ENCODE measurements at regions not wholly inside any gene's neighbourhood (a gene's known extent, or its start where the extent isn't known, plus 50 kb on each side); places are given as distances from the start of the nearest gene placed in this dataset.

GRCh38 chr12:24557738-24558137 is 391.2 kb downstream of the BCAT1 start:
- no peaks in the 10 kb centered on the region for H3K36me3 ChIP-seq (ENCODE audit: low read depth, low read length)
- POLR2A ChIA-PET (ENCODE audit: unreplicated experiment), result no interaction called here
- H2AFZ ChIP-seq (ENCODE audit: low read length), result no peak overlapping the region
- TF ChIP-seq CTCF (conservative IDR thresholded peaks at IDR 0.05; ENCODE audit: low read depth, low read length), result no peak
- no peak for TF ChIP-seq EZH2 (IDR thresholded peaks at IDR 0.05; ENCODE audit: low read length, unreplicated experiment)
- no peak for TF ChIP-seq EZH2phosphoT487 (IDR thresholded peaks at IDR 0.05; ENCODE audit: borderline replicate concordance, low read length)
- H3K27me3 ChIP-seq (ENCODE audit: low read length), result peaks cover 29% of the 10 kb centered on the region
- H3K27ac ChIP-seq (ENCODE audit: low read length), result no peak overlapping the region
- H3K4me1 ChIP-seq (ENCODE audit: insufficient read depth, low read length), result no peaks in the 10 kb centered on the region
- no peaks in the 10 kb centered on the region for H3K9me2 ChIP-seq (replicated peaks; ENCODE audit: low read length)
- BruUV-seq (replicated peaks), result no TSS peak
- H4K20me1 ChIP-seq (ENCODE audit: low read length), result no peaks in the 10 kb centered on the region
- no peak overlapping the region for H3K4me3 ChIP-seq (ENCODE audit: low read length)
- H3K9me3 ChIP-seq (ENCODE audit: low read length), result no peaks in the 10 kb centered on the region
- intact Hi-C loops (cut with micrococcal nuclease), result no loop called here
- H3F3A ChIP-seq (ENCODE audit: low read length, unreplicated experiment), result no peaks in the 10 kb centered on the region
- H3K4me2 ChIP-seq (ENCODE audit: low read length), result no peak overlapping the region
- ATAC-seq (no peak), DNase-seq (no peak)
- H3K9ac ChIP-seq (ENCODE audit: low read length), result no peak overlapping the region
- no peaks in the 10 kb centered on the region for H3K79me2 ChIP-seq (ENCODE audit: low read length)
- CTCF ChIA-PET, result no interaction called here

GRCh38 chr12:24555730-24556129 is 393.2 kb downstream of the BCAT1 start:
- Histone ChIP-seq H3K4me3 (ENCODE audit: low read length) (no peak overlapping the region), H3K79me2 (ENCODE audit: low read length) (no peaks in the 10 kb centered on the region), H3K27me3 (ENCODE audit: low read length) (peaks cover 12% of the 10 kb centered on the region), H2AFZ (ENCODE audit: low read length) (no peak overlapping the region), H3K9me3 (ENCODE audit: low read length) (no peaks in the 10 kb centered on the region), H3K27ac (ENCODE audit: low read length) (no peak overlapping the region), H3F3A (ENCODE audit: low read length, unreplicated experiment) (no peaks in the 10 kb centered on the region), H3K9ac (ENCODE audit: low read length) (no peak overlapping the region), H3K4me1 (ENCODE audit: insufficient read depth, low read length) (no peaks in the 10 kb centered on the region), H3K36me3 (ENCODE audit: low read depth, low read length) (no peaks in the 10 kb centered on the region), H3K9me2 (replicated peaks; ENCODE audit: low read length) (no peaks in the 10 kb centered on the region), H4K20me1 (ENCODE audit: low read length) (no peaks in the 10 kb centered on the region), H3K4me2 (ENCODE audit: low read length) (no peak overlapping the region)
- ATAC-seq (no peak), DNase-seq (no peak)
- POLR2A ChIA-PET (ENCODE audit: unreplicated experiment), result no interaction called here
- intact Hi-C loops (cut with micrococcal nuclease), result no loop called here
- TF ChIP-seq EZH2phosphoT487 (IDR thresholded peaks at IDR 0.05; ENCODE audit: borderline replicate concordance, low read length) (no peak), EZH2 (IDR thresholded peaks at IDR 0.05; ENCODE audit: low read length, unreplicated experiment) (no peak), CTCF (conservative IDR thresholded peaks at IDR 0.05; ENCODE audit: low read depth, low read length) (no peak)
- CTCF ChIA-PET, result interaction anchor here (0.7 kb wide), 1 partner anchor 12 kb away, joined by 3 read pairs; no protein-coding TSS in a partner anchor
- BruUV-seq (replicated peaks), result no TSS peak

GRCh38 chr12:24554612-24555295 is 394.1 kb downstream of the BCAT1 start:
- BruUV-seq (replicated peaks), result no TSS peak
- H3F3A ChIP-seq (ENCODE audit: low read length, unreplicated experiment), result no peaks in the 10 kb centered on the region
- no peak overlapping the region for H3K27ac ChIP-seq (ENCODE audit: low read length)

More at GRCh38 chr12:24554612-24555295, 394.1 kb downstream of the BCAT1 start:
- Histone ChIP-seq H2AFZ (ENCODE audit: low read length) (no peak overlapping the region), H3K4me1 (ENCODE audit: insufficient read depth, low read length) (no peaks in the 10 kb centered on the region), H4K20me1 (ENCODE audit: low read length) (no peaks in the 10 kb centered on the region), H3K36me3 (ENCODE audit: low read depth, low read length) (no peaks in the 10 kb centered on the region), H3K9ac (ENCODE audit: low read length) (no peak overlapping the region), H3K4me2 (ENCODE audit: low read length) (no peak overlapping the region), H3K4me3 (ENCODE audit: low read length) (no peak overlapping the region), H3K9me3 (ENCODE audit: low read length) (no peaks in the 10 kb centered on the region), H3K79me2 (ENCODE audit: low read length) (no peaks in the 10 kb centered on the region), H3K27me3 (ENCODE audit: low read length) (peaks cover 3% of the 10 kb centered on the region; the same call in 1 of the 2 replicates), H3K9me2 (replicated peaks; ENCODE audit: low read length) (no peaks in the 10 kb centered on the region)
- ChIA-PET POLR2A (ENCODE audit: unreplicated experiment) (no interaction called here), CTCF (interaction anchor here (0.7 kb wide), 1 partner anchor 13 kb away, joined by 3 read pairs; no protein-coding TSS in a partner anchor)
- DNase-seq, result no peak
- TF ChIP-seq EZH2phosphoT487 (IDR thresholded peaks at IDR 0.05; ENCODE audit: borderline replicate concordance, low read length), result no peak
- no peak for TF ChIP-seq EZH2 (IDR thresholded peaks at IDR 0.05; ENCODE audit: low read length, unreplicated experiment)
- no peak for TF ChIP-seq CTCF (conservative IDR thresholded peaks at IDR 0.05; ENCODE audit: low read depth, low read length)
- intact Hi-C loops (cut with micrococcal nuclease), result no loop called here
- no peak for ATAC-seq

Measured in PC-3 (cell line).